NCI-H460 (cell line): ENCODE measurements at regions not wholly inside any gene's neighbourhood (a gene's known extent, or its start where the extent isn't known, plus 50 kb on each side); places are given as distances from the start of the nearest gene placed in this dataset.

ENCODE experiments used
- DNase-seq: peaks from one replicate; pipeline ENCODE4 v3.0.0-alpha.2; 2016; ENCODE audit warnings: low read depth; ENCODE audit errors: extremely low read depth

- DNase-seq: no peak
Measured at GRCh38 chr13:80755910-80756309, 415.0 kb upstream of the SPRY2 start.

- no peak for DNase-seq
Measured at GRCh38 chr13:80754441-80754840, 413.5 kb upstream of the SPRY2 start.

GRCh38 chr13:80753866-80754265, 412.9 kb upstream of the SPRY2 start:
- DNase-seq: no peak

- DNase-seq: no peak
Measured at GRCh38 chr13:80751854-80752253, 410.9 kb upstream of the SPRY2 start.

- no peak for DNase-seq
Measured at GRCh38 chr13:80744147-80744914, 403.4 kb upstream of the SPRY2 start.

GRCh38 chr13:80742033-80742432, 401.1 kb upstream of the SPRY2 start:
- no peak for DNase-seq

GRCh38 chr13:80740071-80740470, 399.1 kb upstream of the SPRY2 start:
- no peak for DNase-seq

DNA sequence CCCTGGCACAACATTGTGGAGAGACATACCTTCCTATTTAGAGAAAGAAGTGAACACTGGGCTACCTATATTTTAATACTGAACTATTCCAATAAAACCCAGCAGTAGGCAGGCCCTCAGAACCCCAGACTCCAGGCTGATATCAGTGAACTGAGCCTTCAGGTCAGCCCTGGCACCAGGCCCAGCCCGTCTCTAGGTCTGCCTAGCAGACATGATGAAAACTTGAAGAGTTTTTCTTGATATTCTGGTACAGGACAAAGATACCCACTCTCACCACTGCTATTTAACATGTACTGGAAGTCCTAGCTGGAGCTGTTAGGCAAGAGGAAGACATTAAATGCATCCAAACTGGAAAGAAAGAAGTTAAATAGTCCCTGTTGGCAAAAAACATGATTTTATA, 396.6 kb upstream of the SPRY2 start:
- no peak for DNase-seq

GRCh38 chr13:80727321-80727975, 386.5 kb upstream of the SPRY2 start:
- DNase-seq: no peak

DNA sequence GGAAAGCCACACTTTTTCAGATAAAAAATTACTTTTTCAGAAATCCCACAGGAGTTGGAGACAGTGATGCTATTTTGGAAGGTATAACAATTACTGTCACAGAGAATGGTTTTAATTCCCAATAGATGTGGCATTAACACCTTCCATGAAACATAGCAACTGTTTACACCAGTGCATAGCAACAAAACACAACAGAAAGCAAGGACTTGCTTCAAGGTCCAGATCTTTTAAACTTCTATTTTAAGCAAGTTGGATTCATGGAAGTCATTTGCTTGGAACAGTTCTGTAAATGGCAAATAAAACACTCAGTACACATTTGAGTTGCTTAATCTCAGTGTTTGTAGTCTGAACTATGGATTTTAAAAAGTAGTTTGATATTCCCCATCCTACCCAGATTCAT, 385.9 kb upstream of the SPRY2 start:
- DNase-seq: no peak

GRCh38 chr13:80721689-80722088, 380.8 kb upstream of the SPRY2 start:
- no peak for DNase-seq

DNA sequence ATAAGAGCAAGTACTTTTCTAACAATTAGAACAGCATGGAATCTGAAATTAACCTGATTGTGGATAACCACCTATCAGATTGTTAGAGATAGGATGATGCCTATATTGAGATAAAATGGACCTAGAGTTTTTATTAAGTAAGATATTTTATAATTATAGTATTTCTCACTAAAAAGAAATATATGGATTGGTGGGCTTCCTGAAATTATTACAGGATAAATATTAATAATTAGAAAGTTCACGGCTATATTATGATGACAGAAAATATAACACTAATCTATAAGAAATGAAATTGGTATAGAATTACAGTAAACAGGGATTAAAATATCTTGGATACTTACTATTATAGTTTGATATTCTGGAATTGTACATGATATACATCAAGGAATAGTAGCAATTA, 378.0 kb upstream of the SPRY2 start:
- DNase-seq: no peak

GRCh38 chr13:80717776-80718175, 376.9 kb upstream of the SPRY2 start:
- DNase-seq: no peak

- DNase-seq: no peak
Measured at GRCh38 chr13:80716610-80717081, 375.7 kb upstream of the SPRY2 start.

GRCh38 chr13:80712026-80712425, 371.1 kb upstream of the SPRY2 start:
- no peak for DNase-seq

DNA sequence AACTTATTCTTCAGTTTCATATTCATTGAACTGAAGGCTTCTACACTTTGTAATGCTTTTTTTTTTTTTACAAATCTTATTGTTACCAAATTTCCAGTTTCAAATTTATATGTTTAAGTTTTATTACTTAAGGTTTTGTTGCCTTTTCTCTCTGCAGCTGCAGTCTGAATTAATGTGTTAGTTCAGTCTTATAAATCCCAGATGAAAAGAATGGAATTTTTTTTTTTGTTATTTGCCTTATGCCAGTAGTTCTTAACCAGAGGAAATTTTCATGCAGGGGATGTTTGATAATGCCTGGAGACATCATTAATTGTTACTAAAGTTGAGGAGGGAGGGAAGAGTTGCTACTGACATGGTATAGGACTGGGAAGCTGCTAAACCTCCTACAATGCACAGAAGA, 367.9 kb upstream of the SPRY2 start:
- DNase-seq: no peak

DNA sequence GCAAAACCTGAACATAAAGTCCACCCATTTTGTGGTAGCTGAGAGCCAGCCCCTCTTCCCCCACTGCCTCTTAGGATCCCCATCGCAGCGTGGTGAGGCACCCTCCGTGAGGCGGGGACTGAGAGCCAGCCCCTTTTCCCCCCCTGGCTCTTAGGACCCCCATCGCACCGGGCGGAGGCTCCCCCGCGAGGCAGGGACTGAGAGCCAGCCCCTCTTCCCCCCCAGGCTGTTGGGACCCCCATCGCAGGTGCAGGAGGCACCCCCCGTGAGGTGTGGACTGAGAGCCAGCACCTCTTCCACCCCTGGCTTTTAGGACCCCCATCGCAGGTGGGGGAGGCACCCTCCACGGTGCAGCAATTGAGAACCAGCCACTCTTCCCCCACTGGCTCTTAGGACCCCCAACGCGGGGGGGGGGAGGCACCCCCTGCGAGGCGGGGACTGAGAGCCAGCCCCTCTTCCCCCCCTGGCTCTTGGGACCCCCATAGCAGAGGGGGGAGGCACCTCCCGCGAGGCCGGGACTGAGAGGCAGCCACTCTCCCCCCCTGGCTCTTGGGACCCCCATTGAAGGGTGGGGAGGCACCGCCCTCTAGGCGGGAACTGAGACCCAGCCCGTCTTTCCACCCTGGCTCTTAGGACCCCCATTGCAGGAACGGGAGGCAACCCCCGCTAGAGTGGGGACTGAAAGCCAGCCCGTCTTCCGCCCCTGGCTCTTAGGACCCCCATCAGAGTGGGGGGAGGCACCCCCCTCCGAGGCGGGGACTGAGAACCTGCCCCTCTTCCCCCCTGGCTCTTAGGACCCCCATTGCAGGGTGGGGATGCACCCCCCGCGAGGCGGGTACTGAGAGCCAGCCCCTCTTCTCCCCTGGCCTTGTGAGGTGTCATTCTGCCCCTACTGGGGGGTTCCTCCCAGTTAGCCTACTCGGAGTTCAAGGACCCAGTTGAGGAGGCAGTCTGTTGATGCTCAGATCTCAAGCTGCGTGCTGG, 366.4 kb upstream of the SPRY2 start:
- DNase-seq: no peak

DNA sequence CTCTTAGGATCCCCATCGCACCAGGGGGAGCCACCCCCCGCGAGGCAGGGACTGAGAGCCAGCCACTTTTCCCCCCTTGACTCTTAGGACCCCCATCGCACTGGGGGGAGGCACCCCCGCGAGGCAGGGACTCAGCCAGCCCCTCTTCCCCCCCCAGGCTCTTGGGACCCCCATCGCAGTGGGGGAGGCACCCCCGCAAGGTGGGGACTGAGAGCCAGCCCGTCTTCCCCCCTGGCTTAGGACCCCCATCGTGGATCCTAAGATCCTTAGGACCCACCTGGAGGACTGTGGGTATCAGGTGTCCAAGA, 365.2 kb upstream of the SPRY2 start:
- no peak for DNase-seq

- no peak for DNase-seq
Measured at GRCh38 chr13:80705371-80706163, 364.6 kb upstream of the SPRY2 start.

- DNase-seq: no peak
Measured at GRCh38 chr13:80704369-80704768, 363.4 kb upstream of the SPRY2 start.

GRCh38 chr13:80695841-80696240, 354.9 kb upstream of the SPRY2 start:
- no peak for DNase-seq
